ENCODE measurements at regions not wholly inside any gene's neighbourhood (a gene's known extent, or its start where the extent isn't known, plus 50 kb on each side); places are given as distances from the start of the nearest gene placed in this dataset.

- TF ChIP-seq CTCF (IDR thresholded peaks at IDR 0.05) (no peak), POLR2A (IDR thresholded peaks at IDR 0.05) (no peak)
These were observed 282.8 kb downstream of the PPP1R2C start for GRCh38 chrX:42495139-42495538.
